ENCODE measurements at regions not wholly inside any gene's neighbourhood (a gene's known extent, or its start where the extent isn't known, plus 50 kb on each side); places are given as distances from the start of the nearest gene placed in this dataset.

- TF ChIP-seq CTCF (IDR thresholded peaks at IDR 0.05) (no peak), POLR2A (IDR thresholded peaks at IDR 0.05) (no peak)
These were observed 412.3 kb upstream of the ETAA1 start for GRCh38 chr2:66984864-66985263.

All from esophagus squamous epithelium (tissue), 4 donors.